T47D (cell line): ENCODE measurements at regions not wholly inside any gene's neighbourhood (a gene's known extent, or its start where the extent isn't known, plus 50 kb on each side); places are given as distances from the start of the nearest gene placed in this dataset.
A peak's percentile ranks its signal among the peaks of the same experiment; 100 is the strongest.

ENCODE experiments used
- DNase-seq, 2 experiments: peaks; one replicate each; pipeline versions ENCODE4 v3.0.0 to v3.0.0-alpha.2; 2011 to 2012; ENCODE audit warnings: low read depth in 1 of 2, low spot score in 1 of 2
- JUND ChIP-seq: IDR thresholded peaks from 2 replicates; pipeline ENCODE4 v1.6.1; 2012; ENCODE audit warnings: low read depth
- in situ Hi-C: cut with HindIII; loops from 2 replicates; pipeline ENCODE4 v1.10.0; 2016; ENCODE audit warnings: low sequenced_read_pairs, low pct_unique_long_range_greater_than_20kb

GRCh38 chr4:80134936-80135701, 62.1 kb upstream of the ANTXR2 start:
- peak in 1 of 2 experiments; percentile 2 for DNase-seq
- in situ Hi-C loops, result no loop called here
- no peak for TF ChIP-seq JUND

GRCh38 chr4:80133240-80133783, 60.3 kb upstream of the ANTXR2 start:
- TF ChIP-seq JUND, result no peak
- in situ Hi-C loops, result no loop called here
- no peak for DNase-seq

GRCh38 chr4:80129785-80130184, 56.8 kb upstream of the ANTXR2 start:
- in situ Hi-C loops, result no loop called here
- no peak for TF ChIP-seq JUND

GRCh38 chr4:80128941-80129340, 55.9 kb upstream of the ANTXR2 start:
- in situ Hi-C loops, result no loop called here
- TF ChIP-seq JUND, result no peak

More at GRCh38 chr4:80129785-80130184, 56.8 kb upstream of the ANTXR2 start:
- DNase-seq, result no peak

GRCh38 chr4:80127870-80128419, 54.9 kb upstream of the ANTXR2 start:
- TF ChIP-seq JUND, result no peak
- DNase-seq, result no peak
- in situ Hi-C loops, result no loop called here

More at GRCh38 chr4:80128941-80129340, 55.9 kb upstream of the ANTXR2 start:
- DNase-seq, result no peak

- in situ Hi-C loops, result no loop called here
- DNase-seq, result no peak
- no peak for TF ChIP-seq JUND
These were observed 53.4 kb upstream of the ANTXR2 start for GRCh38 chr4:80126435-80126834.

- no peak for TF ChIP-seq JUND
- peak in 1 of 2 experiments; percentile 37 for DNase-seq
- in situ Hi-C loops, result no loop called here
These were observed 52.5 kb upstream of the ANTXR2 start for GRCh38 chr4:80125252-80126177.

GRCh38 chr4:80124246-80125211, 51.5 kb upstream of the ANTXR2 start:
- no peak for DNase-seq
- in situ Hi-C loops, result no loop called here
- no peak for TF ChIP-seq JUND
